ENCODE measurements at regions not wholly inside any gene's neighbourhood (a gene's known extent, or its start where the extent isn't known, plus 50 kb on each side); places are given as distances from the start of the nearest gene placed in this dataset.
A peak's percentile ranks its signal among the peaks of the same experiment; 100 is the strongest.

DNA sequence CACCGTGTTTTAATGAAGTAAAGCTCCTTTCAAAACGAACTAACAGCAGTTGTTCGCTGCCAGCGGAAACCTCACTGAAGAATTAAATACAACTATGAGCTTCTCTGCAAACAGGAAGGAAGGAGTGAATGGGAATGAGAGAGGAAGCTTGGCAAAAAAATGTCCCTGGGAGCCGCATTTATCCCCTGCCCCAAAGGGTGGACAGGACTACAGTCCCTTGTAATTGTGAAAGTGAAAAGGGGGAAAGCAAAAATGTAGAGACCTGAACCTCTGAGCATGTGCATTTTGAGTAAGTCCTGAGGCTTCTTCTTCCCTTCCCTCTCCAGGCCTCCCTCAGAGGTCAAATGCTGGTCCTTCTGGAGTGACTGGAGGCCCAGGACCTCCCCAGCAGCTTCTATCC, 53.8 kb upstream of the BMP2K start:
- Histone ChIP-seq H3K4me1 (ENCODE audit: control insufficient read depth in 2 of 2, insufficient read depth in 1 of 2, low read depth in 1 of 2, low read length in 2 of 2) (peaks cover 0 to 9% of the 10 kb centered on the region in 2 donors), H3K14ac (ENCODE audit: low read length) (no peak overlapping the region), H3K4ac (ENCODE audit: low read length) (no peak overlapping the region), H2AFZ (ENCODE audit: low read length) (peak overlapping the region; percentile 69), H2BK5ac (ENCODE audit: low read length) (no peak overlapping the region), H3K23ac (ENCODE audit: low read depth, low read length, poor library complexity) (no peak overlapping the region), H2BK15ac (ENCODE audit: low read length) (no peak overlapping the region), H3K18ac (ENCODE audit: low read length) (peak overlapping the region; percentile 38), H2BK12ac (ENCODE audit: low read length) (no peak overlapping the region), H3K27ac (replicated peaks; ENCODE audit: low read length) (no peak overlapping the region), H4K8ac (ENCODE audit: low read depth, low read length) (no peak overlapping the region), H3K9me3 (replicated peaks in 1 of 2; ENCODE audit: control insufficient read depth in 2 of 2, insufficient read depth in 1 of 2, low read depth in 1 of 2, low read length in 2 of 2) (no peaks in the 10 kb centered on the region), H3K9ac (ENCODE audit: low read depth, low read length, poor library complexity) (no peak overlapping the region), H3K4me3 (ENCODE audit: low read length in 2 of 2) (no peak overlapping the region), H3K36me3 (replicated peaks in 1 of 2; ENCODE audit: control insufficient read depth in 2 of 2, insufficient read depth in 2 of 2, low read length in 2 of 2) (no peaks in the 10 kb centered on the region), H3K4me2 (ENCODE audit: insufficient read depth, low read length, poor library complexity, severe bottlenecking) (no peak overlapping the region), H4K91ac (ENCODE audit: low read depth, low read length, poor library complexity) (no peak overlapping the region), H2BK120ac (ENCODE audit: low read depth, low read length) (no peak overlapping the region), H2AK5ac (ENCODE audit: low read depth, low read length) (no peak overlapping the region), H3K79me1 (ENCODE audit: low read depth, low read length) (no peaks in the 10 kb centered on the region), H3K27me3 (ENCODE audit: control insufficient read depth in 3 of 3, insufficient read depth in 3 of 3, low read depth in 1 of 3, low read length in 3 of 3) (no peaks in the 10 kb centered on the region)
- no CpG with 5 or more reads among the region's 5 CpGs for WGBS, 2 donors (ENCODE audit: extremely low coverage in 2 of 2, insufficient read length in 2 of 2, insufficient replicate concordance in 1 of 2)
- no peak for DNase-seq (ENCODE audit: low spot score)

DNA sequence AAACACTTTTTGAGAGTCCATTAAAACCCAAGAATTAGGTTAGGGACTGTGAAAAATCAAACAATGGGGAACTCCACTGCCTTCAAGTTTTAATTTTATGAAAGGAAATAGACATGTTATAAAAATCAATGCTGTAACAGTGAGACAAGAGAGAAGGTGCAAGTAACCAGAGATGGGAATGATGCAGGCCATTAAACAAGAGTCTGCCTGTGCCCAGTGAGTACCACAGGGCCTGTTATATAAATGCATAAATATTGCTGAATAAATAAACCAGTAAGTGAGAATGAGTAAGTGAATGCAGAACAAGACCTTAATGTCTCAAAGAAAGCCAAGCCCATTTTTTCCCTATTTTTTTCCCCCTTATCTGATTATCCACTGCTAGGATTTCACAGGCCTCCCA, 53.3 kb upstream of the BMP2K start:
- Histone ChIP-seq H3K79me1 (ENCODE audit: low read depth, low read length) (no peaks in the 10 kb centered on the region), H2AFZ (ENCODE audit: low read length) (no peak overlapping the region), H3K23ac (ENCODE audit: low read depth, low read length, poor library complexity) (no peak overlapping the region), H2BK12ac (ENCODE audit: low read length) (no peak overlapping the region), H2AK5ac (ENCODE audit: low read depth, low read length) (no peak overlapping the region), H3K4ac (ENCODE audit: low read length) (no peak overlapping the region), H3K9ac (ENCODE audit: low read depth, low read length, poor library complexity) (no peak overlapping the region), H3K36me3 (replicated peaks in 1 of 2; ENCODE audit: control insufficient read depth in 2 of 2, insufficient read depth in 2 of 2, low read length in 2 of 2) (no peaks in the 10 kb centered on the region), H3K4me3 (ENCODE audit: low read length in 2 of 2) (no peak overlapping the region), H3K27me3 (ENCODE audit: control insufficient read depth in 3 of 3, insufficient read depth in 3 of 3, low read depth in 1 of 3, low read length in 3 of 3) (no peaks in the 10 kb centered on the region), H3K14ac (ENCODE audit: low read length) (no peak overlapping the region), H3K4me2 (ENCODE audit: insufficient read depth, low read length, poor library complexity, severe bottlenecking) (no peak overlapping the region), H3K4me1 (ENCODE audit: control insufficient read depth in 2 of 2, insufficient read depth in 1 of 2, low read depth in 1 of 2, low read length in 2 of 2) (peaks cover 0 to 9% of the 10 kb centered on the region in 2 donors), H2BK5ac (ENCODE audit: low read length) (no peak overlapping the region), H4K8ac (ENCODE audit: low read depth, low read length) (no peak overlapping the region), H2BK15ac (ENCODE audit: low read length) (no peak overlapping the region), H4K91ac (ENCODE audit: low read depth, low read length, poor library complexity) (no peak overlapping the region), H3K27ac (replicated peaks; ENCODE audit: low read length) (no peak overlapping the region), H2BK120ac (ENCODE audit: low read depth, low read length) (no peak overlapping the region), H3K9me3 (replicated peaks in 1 of 2; ENCODE audit: control insufficient read depth in 2 of 2, insufficient read depth in 1 of 2, low read depth in 1 of 2, low read length in 2 of 2) (no peaks in the 10 kb centered on the region), H3K18ac (ENCODE audit: low read length) (no peak overlapping the region)
- DNase-seq (ENCODE audit: low spot score), result no peak

Measured in neuronal stem cell (in vitro differentiated cells).